Left kidney (tissue), 1 donor: ENCODE measurements at regions not wholly inside any gene's neighbourhood (a gene's known extent, or its start where the extent isn't known, plus 50 kb on each side); places are given as distances from the start of the nearest gene placed in this dataset.
"Not testable (repeated sequence)": the region's sequence is repeated elsewhere in the genome, so short reads cannot be mapped to it uniquely, and the experiment has no call there.

Experiments used
- DNase-seq: peaks from one replicate; pipeline ENCODE4 v3.0.0-alpha.2; 2013

GRCh38 chr14:86973177-86973576 is 1019.8 kb downstream of the GALC start:
- no peak for DNase-seq

GRCh38 chr14:86971292-86971691 is 1021.7 kb downstream of the GALC start:
- no peak for DNase-seq

GRCh38 chr14:86961106-86961716 is 1031.8 kb downstream of the GALC start:
- no peak for DNase-seq

- DNase-seq: peak; percentile 33
Observed at GRCh38 chr14:86955771-86956354, 1037.1 kb downstream of the GALC start.

- no peak for DNase-seq
Observed at GRCh38 chr14:86954623-86955022, 1038.4 kb downstream of the GALC start.

- DNase-seq: no peak
Observed at GRCh38 chr14:86946446-86946845, 1046.5 kb downstream of the GALC start.

GRCh38 chr14:86944434-86944833 is 1048.5 kb downstream of the GALC start:
- DNase-seq: no peak

GRCh38 chr14:86943391-86944365 is 1049.3 kb downstream of the GALC start:
- DNase-seq: no peak

- no peak for DNase-seq
Observed at GRCh38 chr14:86942936-86943335, 1050.0 kb downstream of the GALC start.

GRCh38 chr14:86940106-86940505 is 1052.9 kb downstream of the GALC start:
- no peak for DNase-seq

GRCh38 chr14:86938320-86938719 is 1054.7 kb downstream of the GALC start:
- peak; percentile 39 for DNase-seq

GRCh38 chr14:86936556-86936955 is 1056.4 kb downstream of the GALC start:
- DNase-seq: no peak

GRCh38 chr14:86935241-86935885 is 1057.6 kb downstream of the GALC start:
- no peak for DNase-seq

GRCh38 chr14:86933958-86934595 is 1058.9 kb downstream of the GALC start:
- DNase-seq: no peak

GRCh38 chr14:86933460-86933859 is 1059.5 kb downstream of the GALC start:
- DNase-seq: no peak

- DNase-seq: no peak
Observed at GRCh38 chr14:86915406-86915805, 1077.6 kb downstream of the GALC start.

- DNase-seq: no peak
Observed at GRCh38 chr14:86912709-86913108, 1080.3 kb downstream of the GALC start.

GRCh38 chr14:86911486-86911885 is 1081.5 kb downstream of the GALC start:
- DNase-seq: no peak

GRCh38 chr14:86905386-86905926 is 1087.5 kb downstream of the GALC start:
- not testable (repeated sequence) for DNase-seq

- no peak for DNase-seq
Observed at GRCh38 chr14:86902176-86902950, 1090.6 kb downstream of the GALC start.
